ENCODE measurements at regions not wholly inside any gene's neighbourhood (a gene's known extent, or its start where the extent isn't known, plus 50 kb on each side); places are given as distances from the start of the nearest gene placed in this dataset.

GRCh38 chr10:3682745-3683144 is 102.3 kb downstream of the KLF6 start:
- TF ChIP-seq CTCF (IDR thresholded peaks at IDR 0.05) (no peak), POLR2A (IDR thresholded peaks at IDR 0.05) (no peak)
